Mammary epithelial cell (primary cell): ENCODE measurements at regions not wholly inside any gene's neighbourhood (a gene's known extent, or its start where the extent isn't known, plus 50 kb on each side); places are given as distances from the start of the nearest gene placed in this dataset.

Experiments used
- EZH2 ChIP-seq: IDR thresholded peaks from 2 replicates; pipeline ENCODE4 v1.6.1; 2012; ENCODE audit warnings: low read length, inconsistent platforms, borderline replicate concordance
- TF ChIP-seq, protein P1 (sequence below), 2 donors: IDR thresholded peaks in 1 of 2; conservative IDR thresholded peaks in 1 of 2; 2 replicates each; pipeline ENCODE4 v1.5.1; 2011 to 2012; ENCODE audit warnings: inconsistent platforms in 2 of 2, low read length in 2 of 2, mild to moderate bottlenecking in 2 of 2, control low read depth in 1 of 2, low read depth in 1 of 2; ENCODE audit not compliant: insufficient read depth in 1 of 2; ENCODE audit errors: extremely low read depth in 1 of 2

DNA sequence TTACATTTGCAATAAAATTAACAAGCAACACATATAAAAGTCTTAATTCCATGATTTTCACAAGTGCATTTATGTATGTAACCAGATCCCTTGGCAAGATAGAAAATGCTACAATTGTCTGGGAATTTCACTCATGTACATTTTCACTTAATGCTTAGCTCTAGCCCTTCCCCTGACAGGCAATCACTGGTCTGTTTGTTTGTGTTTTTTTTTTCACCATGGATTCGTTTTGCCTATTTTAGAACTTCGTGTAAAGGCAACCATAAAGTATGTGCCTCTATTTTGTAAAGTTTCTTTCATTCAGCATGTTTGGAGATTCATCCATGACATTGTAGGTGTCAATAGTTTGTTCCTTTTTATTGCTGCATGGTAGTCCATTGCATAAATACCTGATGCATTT is 260.9 kb upstream of the SLCO3A1 start:
- TF ChIP-seq, protein P1, sequence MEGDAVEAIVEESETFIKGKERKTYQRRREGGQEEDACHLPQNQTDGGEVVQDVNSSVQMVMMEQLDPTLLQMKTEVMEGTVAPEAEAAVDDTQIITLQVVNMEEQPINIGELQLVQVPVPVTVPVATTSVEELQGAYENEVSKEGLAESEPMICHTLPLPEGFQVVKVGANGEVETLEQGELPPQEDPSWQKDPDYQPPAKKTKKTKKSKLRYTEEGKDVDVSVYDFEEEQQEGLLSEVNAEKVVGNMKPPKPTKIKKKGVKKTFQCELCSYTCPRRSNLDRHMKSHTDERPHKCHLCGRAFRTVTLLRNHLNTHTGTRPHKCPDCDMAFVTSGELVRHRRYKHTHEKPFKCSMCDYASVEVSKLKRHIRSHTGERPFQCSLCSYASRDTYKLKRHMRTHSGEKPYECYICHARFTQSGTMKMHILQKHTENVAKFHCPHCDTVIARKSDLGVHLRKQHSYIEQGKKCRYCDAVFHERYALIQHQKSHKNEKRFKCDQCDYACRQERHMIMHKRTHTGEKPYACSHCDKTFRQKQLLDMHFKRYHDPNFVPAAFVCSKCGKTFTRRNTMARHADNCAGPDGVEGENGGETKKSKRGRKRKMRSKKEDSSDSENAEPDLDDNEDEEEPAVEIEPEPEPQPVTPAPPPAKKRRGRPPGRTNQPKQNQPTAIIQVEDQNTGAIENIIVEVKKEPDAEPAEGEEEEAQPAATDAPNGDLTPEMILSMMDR (conservative IDR thresholded peaks at IDR 0.05 in 1 of 2, IDR thresholded peaks at IDR 0.05 in 1 of 2; ENCODE audit: extremely low read depth in 1 of 2, insufficient read depth in 1 of 2, low read depth in 1 of 2, low read length in 2 of 2), result no peak
- TF ChIP-seq EZH2, result no peak
